ENCODE measurements at regions not wholly inside any gene's neighbourhood (a gene's known extent, or its start where the extent isn't known, plus 50 kb on each side); places are given as distances from the start of the nearest gene placed in this dataset.
"Not testable (repeated sequence)": the region's sequence is repeated elsewhere in the genome, so short reads cannot be mapped to it uniquely, and the experiment has no call there.

- not testable (repeated sequence) for DNase-seq (ENCODE audit: low spot score)
Observed at GRCh38 chr5:12573916-12574297, 669.7 kb upstream of the CTNND2 start.

GRCh38 chr5:12570688-12571087, 666.4 kb upstream of the CTNND2 start:
- DNase-seq (ENCODE audit: low spot score), result no peak

- DNase-seq (ENCODE audit: low spot score), result no peak
Observed at GRCh38 chr5:12566441-12566840, 662.2 kb upstream of the CTNND2 start.

- no peak for DNase-seq (ENCODE audit: low spot score)
Observed at GRCh38 chr5:12557012-12557411, 652.8 kb upstream of the CTNND2 start.

- DNase-seq (ENCODE audit: low spot score), result no peak
Observed at GRCh38 chr5:12526113-12526512, 621.9 kb upstream of the CTNND2 start.

GRCh38 chr5:12522116-12522515, 617.9 kb upstream of the CTNND2 start:
- no peak for DNase-seq (ENCODE audit: low spot score)

- DNase-seq (ENCODE audit: low spot score), result not testable (repeated sequence)
Observed at GRCh38 chr5:12504983-12505382, 600.7 kb upstream of the CTNND2 start.

- DNase-seq (ENCODE audit: low spot score), result no peak
Observed at GRCh38 chr5:12488161-12488560, 583.9 kb upstream of the CTNND2 start.

GRCh38 chr5:12480487-12480886, 576.2 kb upstream of the CTNND2 start:
- DNase-seq (ENCODE audit: low spot score), result no peak

- no peak for DNase-seq (ENCODE audit: low spot score)
Observed at GRCh38 chr5:12477554-12477953, 573.3 kb upstream of the CTNND2 start.

- DNase-seq (ENCODE audit: low spot score), result no peak
Observed at GRCh38 chr5:12467799-12468198, 563.6 kb upstream of the CTNND2 start.

GRCh38 chr5:12460493-12461261, 556.4 kb upstream of the CTNND2 start:
- no peak for DNase-seq (ENCODE audit: low spot score)

- DNase-seq (ENCODE audit: low spot score), result no peak
Observed at GRCh38 chr5:12459326-12459725, 555.1 kb upstream of the CTNND2 start.

- DNase-seq (ENCODE audit: low spot score), result no peak
Observed at GRCh38 chr5:12419075-12419474, 514.8 kb upstream of the CTNND2 start.

- DNase-seq (ENCODE audit: low spot score), result no peak
Observed at GRCh38 chr5:12413585-12413984, 509.3 kb upstream of the CTNND2 start.

GRCh38 chr5:12413075-12413474, 508.8 kb upstream of the CTNND2 start:
- no peak for DNase-seq (ENCODE audit: low spot score)

GRCh38 chr5:12399868-12400267, 495.6 kb upstream of the CTNND2 start:
- DNase-seq (ENCODE audit: low spot score), result no peak

- no peak for DNase-seq (ENCODE audit: low spot score)
Observed at GRCh38 chr5:12392246-12392645, 488.0 kb upstream of the CTNND2 start.

GRCh38 chr5:12385095-12385494, 480.8 kb upstream of the CTNND2 start:
- no peak for DNase-seq (ENCODE audit: low spot score)

GRCh38 chr5:12384005-12384404, 479.8 kb upstream of the CTNND2 start:
- no peak for DNase-seq (ENCODE audit: low spot score)

GRCh38 chr5:12367973-12368372, 463.7 kb upstream of the CTNND2 start:
- DNase-seq (ENCODE audit: low spot score), result no peak

GRCh38 chr5:12360218-12360617, 456.0 kb upstream of the CTNND2 start:
- no peak for DNase-seq (ENCODE audit: low spot score)

GRCh38 chr5:12358371-12359090, 454.3 kb upstream of the CTNND2 start:
- DNase-seq (ENCODE audit: low spot score), result no peak

- DNase-seq (ENCODE audit: low spot score), result no peak
Observed at GRCh38 chr5:12357626-12358025, 453.4 kb upstream of the CTNND2 start.

Data from activated CD4-positive, alpha-beta T cell treated with anti-CD3 and anti-CD28 coated beads, Interleukin-2, Interleukin-4, amounts not matched to agents 100 ng/mL and 50 ng/mL, durations not matched to agents 16 hours and 8 hours (primary cell).